Germinal center (tissue), 1 donor: ENCODE measurements at regions not wholly inside any gene's neighbourhood (a gene's known extent, or its start where the extent isn't known, plus 50 kb on each side); places are given as distances from the start of the nearest gene placed in this dataset.

ENCODE experiments used
- DNase-seq: peaks from one replicate; pipeline ENCODE4 v3.0.0; 2012; ENCODE audit warnings: mixed read lengths, low spot score

DNA sequence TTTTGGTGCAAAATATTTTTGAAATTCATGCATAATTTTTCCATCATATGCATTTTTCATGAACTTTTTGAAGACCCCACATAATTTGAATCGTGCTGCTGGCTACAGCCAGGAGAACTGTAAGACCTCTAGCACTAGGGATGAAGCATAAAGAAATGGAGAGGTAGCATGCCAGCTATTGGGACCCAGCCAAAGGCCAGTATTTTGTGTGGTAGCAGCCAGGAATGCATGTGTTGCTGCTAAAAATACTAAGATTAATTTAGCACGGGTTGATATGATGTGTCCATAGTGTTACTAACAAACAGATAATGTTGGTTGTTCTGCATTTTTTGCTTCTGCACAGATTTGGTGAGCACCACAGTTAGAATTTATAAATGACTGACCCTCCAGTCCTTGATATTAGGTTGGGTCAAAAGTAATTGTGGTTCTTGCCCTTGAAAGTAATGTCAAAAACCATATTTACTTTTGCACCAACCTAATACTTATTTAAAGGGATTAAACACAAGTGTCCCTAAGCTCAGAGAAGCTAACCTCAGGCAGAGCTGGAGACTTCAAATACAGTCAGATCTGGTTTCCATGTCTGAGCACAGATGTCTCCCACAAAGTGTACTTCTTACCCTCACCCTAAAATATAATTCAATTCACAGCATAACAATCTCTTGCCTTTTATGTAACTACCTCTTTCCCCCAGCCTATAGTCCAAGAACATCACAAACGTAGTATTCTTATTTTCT lies 54.1 kb upstream of the NPSR1 start:
- DNase-seq: no peak
